IMR-90 (cell line): ENCODE measurements at regions not wholly inside any gene's neighbourhood (a gene's known extent, or its start where the extent isn't known, plus 50 kb on each side); places are given as distances from the start of the nearest gene placed in this dataset.

Experiments used
- ATAC-seq: fragments of 200-7000 bp; cut with Tn5 transposase; 2 replicates; pipeline ENCODE4 v1.9.1; 2020; ENCODE audit warnings: low read depth, mild to moderate bottlenecking, moderate library complexity
- BruUV-seq: library from RNA; stranded (reverse); fragments of 400-500 nt; replicated peaks from 2 replicates; lab custom pipeline; 2021; lab: Mats Ljungman, UMichigan
- CTCF ChIA-PET: fragments of 300-600 bp; formaldehyde crosslinking; extraction: SDS; loops from one replicate; lab custom pipeline; 2021; ENCODE audit warnings: antibody characterized with exemption; lab: Yijun Ruan, JAX
- POLR2A ChIA-PET: fragments of 300-600 bp; sonication (Branson Sonifier 250); formaldehyde crosslinking; loops from one replicate; lab custom pipeline; 2022; ENCODE audit warnings: antibody characterized with exemption; ENCODE audit not compliant: unreplicated experiment; lab: Charles Lee
- DNase-seq: peaks from one replicate; pipeline ENCODE4 v3.0.0; 2013
- H2AFZ ChIP-seq: replicated peaks from 2 replicates; pipeline ENCODE3; 2013; ENCODE audit warnings: low read length, mild to moderate bottlenecking; ENCODE audit not compliant: poor library complexity
- H2AK5ac ChIP-seq: 2 replicates; pipeline ENCODE4 v1.6.1; 2013; ENCODE audit warnings: low read depth, low read length, inconsistent platforms
- H2AK9ac ChIP-seq: replicated peaks from 2 replicates; pipeline ENCODE3; 2013; ENCODE audit warnings: mild to moderate bottlenecking, low read depth, low read length, moderate library complexity; ENCODE audit not compliant: poor library complexity
- H2BK120ac ChIP-seq: 2 replicates; pipeline ENCODE4 v1.6.1; 2013; ENCODE audit warnings: low read depth, low read length, inconsistent platforms
- H2BK15ac ChIP-seq: 3 replicates; pipeline ENCODE4 v1.6.1; 2013; ENCODE audit warnings: low read depth, low read length, inconsistent platforms
- H2BK20ac ChIP-seq: 2 replicates; pipeline ENCODE4 v1.6.1; 2013; ENCODE audit warnings: low read depth, mild to moderate bottlenecking, inconsistent platforms, low read length, moderate library complexity
- H2BK5ac ChIP-seq: 2 replicates; pipeline ENCODE4 v1.6.1; 2013; ENCODE audit warnings: mild to moderate bottlenecking, low read depth, low read length, inconsistent platforms; ENCODE audit not compliant: poor library complexity, severe bottlenecking
- H3K14ac ChIP-seq: replicated peaks from 2 replicates; pipeline ENCODE4 v1.6.1; 2013; ENCODE audit warnings: low read depth, low read length, inconsistent platforms
- H3K18ac ChIP-seq: 2 replicates; pipeline ENCODE4 v1.6.1; 2013; ENCODE audit warnings: low read depth, low read length, control low read depth
- H3K23ac ChIP-seq: 2 replicates; pipeline ENCODE4 v1.6.1; 2013; ENCODE audit warnings: low read depth, low read length, inconsistent platforms
- H3K27ac ChIP-seq: 2 replicates; pipeline ENCODE4 v1.5.1; 2013; ENCODE audit warnings: mild to moderate bottlenecking, control low read depth, low read length; ENCODE audit not compliant: insufficient read depth
- H3K27me3 ChIP-seq: 2 replicates; pipeline ENCODE4 v1.6.1; 2013; ENCODE audit warnings: low read length; ENCODE audit not compliant: control insufficient read depth, insufficient read depth
- H3K36me3 ChIP-seq: 2 replicates; pipeline ENCODE4 v1.6.1; 2013; ENCODE audit warnings: low read length, mixed read lengths; ENCODE audit not compliant: control insufficient read depth, insufficient read depth
- H3K4ac ChIP-seq: 2 replicates; pipeline ENCODE4 v1.6.1; 2013; ENCODE audit warnings: low read depth, low read length, inconsistent platforms
- H3K4me1 ChIP-seq: 2 replicates; pipeline ENCODE4 v1.6.1; 2013; ENCODE audit warnings: low read length, mixed read lengths; ENCODE audit not compliant: control insufficient read depth, insufficient read depth
- H3K4me2 ChIP-seq: 2 replicates; pipeline ENCODE4 v1.6.1; 2013; ENCODE audit warnings: low read depth, mild to moderate bottlenecking, control low read depth, low read length, moderate library complexity
- H3K4me3 ChIP-seq: 2 replicates; pipeline ENCODE4 v1.5.1; 2013; ENCODE audit warnings: low read depth, mild to moderate bottlenecking, control low read depth, low read length, moderate library complexity; ENCODE audit not compliant: insufficient read depth
- H3K56ac ChIP-seq: 2 replicates; pipeline ENCODE4 v1.6.1; 2013; ENCODE audit warnings: low read length, inconsistent platforms; ENCODE audit not compliant: insufficient read depth; ENCODE audit errors: extremely low read depth
- H3K79me1 ChIP-seq, 2 experiments: 2 replicates each; pipeline ENCODE4 v1.6.1; 2013; ENCODE audit warnings: low read length in 2 of 2, inconsistent platforms in 1 of 2, low read depth in 1 of 2
- H3K9ac ChIP-seq: 2 replicates; pipeline ENCODE4 v1.6.1; 2013; ENCODE audit warnings: low read depth, low read length, control low read depth
- H3K9me1 ChIP-seq: 2 replicates; pipeline ENCODE4 v1.6.1; 2013; ENCODE audit warnings: low read length, inconsistent platforms; ENCODE audit not compliant: insufficient read depth
- H3K9me3 ChIP-seq: 2 replicates; pipeline ENCODE4 v1.6.1; 2013; ENCODE audit warnings: low read length; ENCODE audit not compliant: control insufficient read depth, insufficient read depth
- H4K20me1 ChIP-seq: 2 replicates; pipeline ENCODE4 v1.6.1; 2013; ENCODE audit warnings: low read length, inconsistent platforms; ENCODE audit not compliant: insufficient read depth
- H4K5ac ChIP-seq: 2 replicates; pipeline ENCODE4 v1.6.1; 2013; ENCODE audit warnings: mild to moderate bottlenecking, low read depth, low read length, control low read depth
- H4K8ac ChIP-seq, 2 experiments: 2 replicates each; pipeline ENCODE4 v1.6.1; 2013; ENCODE audit warnings: low read depth in 2 of 2, low read length in 2 of 2, control low read depth in 1 of 2, inconsistent platforms in 1 of 2
- H4K91ac ChIP-seq: 2 replicates; pipeline ENCODE4 v1.6.1; 2013; ENCODE audit warnings: low read depth, low read length, inconsistent platforms; ENCODE audit not compliant: insufficient read depth
- BHLHE40 ChIP-seq: fragments of 150-350 bp; IDR thresholded peaks from 2 replicates; pipeline ENCODE4 v1.6.1; 2016; ENCODE audit warnings: mild to moderate bottlenecking, low read depth, low read length
- CEBPB ChIP-seq: IDR thresholded peaks from 2 replicates; pipeline ENCODE4 v1.6.1; 2012; ENCODE audit warnings: low read depth, low read length, improper control_type of control experiment
- CTCF ChIP-seq: conservative IDR thresholded peaks from 2 replicates; pipeline ENCODE4 v1.5.1; 2012; ENCODE audit warnings: mild to moderate bottlenecking, low read depth, low read length, improper control_type of control experiment
- NFE2L2 ChIP-seq: fragments of 150-350 bp; IDR thresholded peaks from 2 replicates; pipeline ENCODE4 v1.6.1; 2016; ENCODE audit warnings: low read depth, mild to moderate bottlenecking, low read length
- RAD21 ChIP-seq: IDR thresholded peaks from 2 replicates; pipeline ENCODE4 v1.6.1; 2012; ENCODE audit warnings: low read length, improper control_type of control experiment
- RFX5 ChIP-seq: IDR thresholded peaks from 2 replicates; pipeline ENCODE4 v1.8.0; 2012; ENCODE audit warnings: low read depth, mild to moderate bottlenecking, low read length, moderate library complexity
- SMC3 ChIP-seq: fragments of 150-350 bp; IDR thresholded peaks from 2 replicates; pipeline ENCODE4 v1.6.1; 2016; ENCODE audit warnings: low read depth, mild to moderate bottlenecking, antibody characterized with exemption, low read length, moderate library complexity
- dilution Hi-C: fragments of 300-500 bp; cut with HindIII; formaldehyde crosslinking; loops from one replicate; pipeline ENCODE4 v1.14.3; 2018; ENCODE audit warnings: low sequenced_read_pairs; ENCODE audit not compliant: unreplicated experiment
- in situ Hi-C: fragments of 300-500 bp; cut with MboI; formaldehyde crosslinking; loops from 3 replicates; pipeline ENCODE4 v1.14.3; 2019; ENCODE audit warnings: low sequenced_read_pairs, inconsistent platforms, mixed read lengths
- intact Hi-C: fragments of 100-400 bp; cut with micrococcal nuclease; formaldehyde crosslinking; loops from 2 replicates; pipeline ENCODE4 v1.10.0; 2022

- Histone ChIP-seq H3K79me1 (no peaks in the 10 kb centered on the region), H4K5ac (no peak overlapping the region), H2BK5ac (no peak overlapping the region), H3K27ac (no peak overlapping the region), H2BK120ac (no peak overlapping the region), H2AK5ac (no peak overlapping the region), H3K14ac (no peak overlapping the region), H2BK20ac (no peak overlapping the region), H2BK15ac (no peak overlapping the region), H3K4me1 (no peaks in the 10 kb centered on the region), H3K27me3 (no peaks in the 10 kb centered on the region), H3K18ac (no peak overlapping the region), H3K4ac (no peak overlapping the region), H3K4me2 (no peak overlapping the region), H2AK9ac (no peak overlapping the region), H4K20me1 (no peaks in the 10 kb centered on the region), H2AFZ (no peak overlapping the region), H4K91ac (no peak overlapping the region), H4K8ac (no peak overlapping the region), H3K9ac (no peak overlapping the region), H3K9me3 (no peaks in the 10 kb centered on the region), H3K23ac (no peak overlapping the region), H3K56ac (no peak overlapping the region), H3K4me3 (no peak overlapping the region), H3K9me1 (no peaks in the 10 kb centered on the region), H3K36me3 (no peaks in the 10 kb centered on the region)
- dilution Hi-C loops (no loop called here), intact Hi-C loops (no loop called here), in situ Hi-C loops (no loop called here)
- TF ChIP-seq BHLHE40 (no peak), RFX5 (no peak), RAD21 (no peak), CEBPB (no peak), NFE2L2 (no peak), SMC3 (no peak), CTCF (no peak)
- ChIA-PET CTCF (no interaction called here), POLR2A (no interaction called here)
- ATAC-seq (no peak), DNase-seq (no peak)
- no TSS peak for BruUV-seq
Measured at GRCh38 chr6:98485593-98485992, 348.8 kb upstream of the POU3F2 start.
